GM19438 (cell line): ENCODE measurements at regions not wholly inside any gene's neighbourhood (a gene's known extent, or its start where the extent isn't known, plus 50 kb on each side); places are given as distances from the start of the nearest gene placed in this dataset.
"Not testable (repeated sequence)": the region's sequence is repeated elsewhere in the genome, so short reads cannot be mapped to it uniquely, and the experiment has no call there.

Experiments
- ATAC-seq: cut with Tn5 transposase; IDR thresholded peaks from one replicate; pipeline ENCODE4 v1.9.1; 2021; ENCODE audit warnings: low read depth; ENCODE audit not compliant: unreplicated experiment

- ATAC-seq: no peak
These were observed 1221.0 kb downstream of the SUCLG1 start for GRCh38 chr2:83238111-83238510.

- no peak for ATAC-seq
These were observed 1224.8 kb downstream of the SUCLG1 start for GRCh38 chr2:83234246-83234645.

- no peak for ATAC-seq
These were observed 1225.3 kb downstream of the SUCLG1 start for GRCh38 chr2:83233781-83234180.

GRCh38 chr2:83233326-83233725 lies 1225.8 kb downstream of the SUCLG1 start:
- ATAC-seq: no peak

- no peak for ATAC-seq
These were observed 1229.6 kb downstream of the SUCLG1 start for GRCh38 chr2:83229443-83229842.

GRCh38 chr2:83224591-83225200 lies 1234.4 kb downstream of the SUCLG1 start:
- ATAC-seq: no peak

- ATAC-seq: no peak
These were observed 1237.8 kb downstream of the SUCLG1 start for GRCh38 chr2:83221258-83221657.

GRCh38 chr2:83217854-83218253 lies 1241.2 kb downstream of the SUCLG1 start:
- no peak for ATAC-seq

- no peak for ATAC-seq
These were observed 1262.9 kb downstream of the SUCLG1 start for GRCh38 chr2:83196225-83196624.

GRCh38 chr2:83191316-83191715 lies 1267.8 kb downstream of the SUCLG1 start:
- ATAC-seq: no peak

- ATAC-seq: no peak
These were observed 1272.8 kb downstream of the SUCLG1 start for GRCh38 chr2:83186105-83186760.

GRCh38 chr2:83180862-83181530 lies 1278.1 kb downstream of the SUCLG1 start:
- ATAC-seq: not testable (repeated sequence)

GRCh38 chr2:83176539-83176938 lies 1282.5 kb downstream of the SUCLG1 start:
- ATAC-seq: no peak

- ATAC-seq: no peak
These were observed 1286.2 kb downstream of the SUCLG1 start for GRCh38 chr2:83172841-83173240.

GRCh38 chr2:83168377-83168776 lies 1290.7 kb downstream of the SUCLG1 start:
- no peak for ATAC-seq

GRCh38 chr2:83162421-83162820 lies 1296.7 kb downstream of the SUCLG1 start:
- ATAC-seq: no peak

GRCh38 chr2:83160571-83160970 lies 1298.5 kb downstream of the SUCLG1 start:
- ATAC-seq: no peak

GRCh38 chr2:83155826-83156225 lies 1303.3 kb downstream of the SUCLG1 start:
- ATAC-seq: no peak

- ATAC-seq: no peak
These were observed 1315.1 kb downstream of the SUCLG1 start for GRCh38 chr2:83143946-83144345.

- ATAC-seq: no peak
These were observed 1316.1 kb downstream of the SUCLG1 start for GRCh38 chr2:83142934-83143333.

GRCh38 chr2:83115606-83116005 lies 1343.5 kb downstream of the SUCLG1 start:
- ATAC-seq: no peak

GRCh38 chr2:83115155-83115554 lies 1343.9 kb downstream of the SUCLG1 start:
- no peak for ATAC-seq
